SK-N-DZ (cell line): ENCODE measurements at regions not wholly inside any gene's neighbourhood (a gene's known extent, or its start where the extent isn't known, plus 50 kb on each side); places are given as distances from the start of the nearest gene placed in this dataset.
A peak's percentile ranks its signal among the peaks of the same experiment; 100 is the strongest.
"Not testable (repeated sequence)": the region's sequence is repeated elsewhere in the genome, so short reads cannot be mapped to it uniquely, and the experiment has no call there.

Experiments
- DNase-seq: peaks from one replicate; pipeline ENCODE4 v3.0.0-alpha.2; 2015; ENCODE audit warnings: low spot score

- DNase-seq = no peak
These were observed 77.0 kb upstream of the GRK3 start for GRCh38 chr22:25487508-25487907.

- DNase-seq = no peak
These were observed 76.0 kb upstream of the GRK3 start for GRCh38 chr22:25488244-25489020.

GRCh38 chr22:25489947-25490346 is 74.5 kb upstream of the GRK3 start:
- DNase-seq = no peak

- DNase-seq = no peak
These were observed 73.6 kb upstream of the GRK3 start for GRCh38 chr22:25490896-25491295.

- no peak for DNase-seq
These were observed 72.3 kb upstream of the GRK3 start for GRCh38 chr22:25492162-25492561.

GRCh38 chr22:25492841-25493734 is 71.4 kb upstream of the GRK3 start:
- DNase-seq = peak; percentile 99

GRCh38 chr22:25493794-25494193 is 70.7 kb upstream of the GRK3 start:
- no peak for DNase-seq

GRCh38 chr22:25494774-25495173 is 69.7 kb upstream of the GRK3 start:
- no peak for DNase-seq

- DNase-seq = no peak
These were observed 69.2 kb upstream of the GRK3 start for GRCh38 chr22:25495285-25495684.

GRCh38 chr22:25496396-25497064 is 67.9 kb upstream of the GRK3 start:
- DNase-seq = no peak

GRCh38 chr22:25497181-25497641 is 67.3 kb upstream of the GRK3 start:
- DNase-seq = no peak

- no peak for DNase-seq
These were observed 66.8 kb upstream of the GRK3 start for GRCh38 chr22:25497716-25498115.

GRCh38 chr22:25500671-25501070 is 63.8 kb upstream of the GRK3 start:
- not testable (repeated sequence) for DNase-seq

GRCh38 chr22:25504017-25504416 is 60.5 kb upstream of the GRK3 start:
- DNase-seq = not testable (repeated sequence)

GRCh38 chr22:25508161-25508560 is 56.3 kb upstream of the GRK3 start:
- no peak for DNase-seq

- DNase-seq = no peak
These were observed 55.6 kb upstream of the GRK3 start for GRCh38 chr22:25508761-25509321.

- no peak for DNase-seq
These were observed 55.1 kb upstream of the GRK3 start for GRCh38 chr22:25509374-25509791.

GRCh38 chr22:25510876-25511275 is 53.6 kb upstream of the GRK3 start:
- no peak for DNase-seq

GRCh38 chr22:25511725-25512124 is 52.8 kb upstream of the GRK3 start:
- no peak for DNase-seq

- peak; percentile 82 for DNase-seq
These were observed 49.9 kb upstream of the GRK3 start for GRCh38 chr22:25514436-25515180.
